ENCODE measurements at regions not wholly inside any gene's neighbourhood (a gene's known extent, or its start where the extent isn't known, plus 50 kb on each side); places are given as distances from the start of the nearest gene placed in this dataset.

- H3K4me1 ChIP-seq (ENCODE audit: control insufficient read depth in 1 of 2, insufficient read depth in 2 of 2, low read length in 2 of 2): peaks cover 32 to 40% of the 10 kb centered on the region in 2 donors
- H3K9ac ChIP-seq (ENCODE audit: low read depth in 1 of 2, low read length in 2 of 2): no peak overlapping the region
- peak overlapping the region in 1 of 2 donors; percentile 22 for H3K4me3 ChIP-seq (ENCODE audit: low read depth in 1 of 2, low read length in 2 of 2)
- no peaks in the 10 kb centered on the region for H3K36me3 ChIP-seq (ENCODE audit: control insufficient read depth in 1 of 2, insufficient read depth in 2 of 2, low read length in 2 of 2)
- H3K27ac ChIP-seq (ENCODE audit: low read depth, low read length): no peak overlapping the region
- no peaks in the 10 kb centered on the region for H3K27me3 ChIP-seq (ENCODE audit: control insufficient read depth in 1 of 2, insufficient read depth in 2 of 2, low read length in 2 of 2)
- no peaks in the 10 kb centered on the region for H3K9me3 ChIP-seq (ENCODE audit: control insufficient read depth in 1 of 2, low read length in 2 of 2)
Measured at GRCh38 chr20:53838311-53838868, 232.0 kb downstream of the BCAS1 start.

- Histone ChIP-seq H3K4me3 (ENCODE audit: low read depth in 1 of 2, low read length in 2 of 2) (no peak overlapping the region), H3K9me3 (ENCODE audit: control insufficient read depth in 1 of 2, low read length in 2 of 2) (no peaks in the 10 kb centered on the region), H3K9ac (ENCODE audit: low read depth in 1 of 2, low read length in 2 of 2) (no peak overlapping the region), H3K4me1 (ENCODE audit: control insufficient read depth in 1 of 2, insufficient read depth in 2 of 2, low read length in 2 of 2) (peaks cover 32% of the 10 kb centered on the region in 2 donors), H3K36me3 (ENCODE audit: control insufficient read depth in 1 of 2, insufficient read depth in 2 of 2, low read length in 2 of 2) (no peaks in the 10 kb centered on the region), H3K27ac (ENCODE audit: low read depth, low read length) (no peak overlapping the region), H3K27me3 (ENCODE audit: control insufficient read depth in 1 of 2, insufficient read depth in 2 of 2, low read length in 2 of 2) (no peaks in the 10 kb centered on the region)
Measured at GRCh38 chr20:53837126-53837826, 233.1 kb downstream of the BCAS1 start.

GRCh38 chr20:53834749-53835148 is 235.6 kb downstream of the BCAS1 start:
- no peaks in the 10 kb centered on the region for H3K36me3 ChIP-seq (ENCODE audit: control insufficient read depth in 1 of 2, insufficient read depth in 2 of 2, low read length in 2 of 2)
- H3K9ac ChIP-seq (ENCODE audit: low read depth in 1 of 2, low read length in 2 of 2): no peak overlapping the region
- peaks cover 29 to 34% of the 10 kb centered on the region in 2 donors for H3K4me1 ChIP-seq (ENCODE audit: control insufficient read depth in 1 of 2, insufficient read depth in 2 of 2, low read length in 2 of 2)
- no peak overlapping the region for H3K4me3 ChIP-seq (ENCODE audit: low read depth in 1 of 2, low read length in 2 of 2)
- no peak overlapping the region for H3K27ac ChIP-seq (ENCODE audit: low read depth, low read length)
- no peaks in the 10 kb centered on the region for H3K9me3 ChIP-seq (ENCODE audit: control insufficient read depth in 1 of 2, low read length in 2 of 2)
- no peaks in the 10 kb centered on the region for H3K27me3 ChIP-seq (ENCODE audit: control insufficient read depth in 1 of 2, insufficient read depth in 2 of 2, low read length in 2 of 2)

GRCh38 chr20:53834062-53834442 is 236.3 kb downstream of the BCAS1 start:
- peaks cover 29 to 30% of the 10 kb centered on the region in 2 donors for H3K4me1 ChIP-seq (ENCODE audit: control insufficient read depth in 1 of 2, insufficient read depth in 2 of 2, low read length in 2 of 2)
- no peak overlapping the region for H3K9ac ChIP-seq (ENCODE audit: low read depth in 1 of 2, low read length in 2 of 2)

GRCh38 chr20:53833333-53834061 is 236.9 kb downstream of the BCAS1 start:
- Histone ChIP-seq H3K9ac (ENCODE audit: low read depth in 1 of 2, low read length in 2 of 2) (no peak overlapping the region), H3K9me3 (ENCODE audit: control insufficient read depth in 1 of 2, low read length in 2 of 2) (no peaks in the 10 kb centered on the region), H3K27me3 (ENCODE audit: control insufficient read depth in 1 of 2, insufficient read depth in 2 of 2, low read length in 2 of 2) (no peaks in the 10 kb centered on the region), H3K27ac (ENCODE audit: low read depth, low read length) (no peak overlapping the region), H3K4me1 (ENCODE audit: control insufficient read depth in 1 of 2, insufficient read depth in 2 of 2, low read length in 2 of 2) (peaks cover 30 to 32% of the 10 kb centered on the region in 2 donors), H3K36me3 (ENCODE audit: control insufficient read depth in 1 of 2, insufficient read depth in 2 of 2, low read length in 2 of 2) (no peaks in the 10 kb centered on the region), H3K4me3 (ENCODE audit: low read depth in 1 of 2, low read length in 2 of 2) (no peak overlapping the region)

More at GRCh38 chr20:53834062-53834442, 236.3 kb downstream of the BCAS1 start:
- Histone ChIP-seq H3K36me3 (ENCODE audit: control insufficient read depth in 1 of 2, insufficient read depth in 2 of 2, low read length in 2 of 2) (no peaks in the 10 kb centered on the region), H3K4me3 (ENCODE audit: low read depth in 1 of 2, low read length in 2 of 2) (no peak overlapping the region), H3K9me3 (ENCODE audit: control insufficient read depth in 1 of 2, low read length in 2 of 2) (no peaks in the 10 kb centered on the region), H3K27ac (ENCODE audit: low read depth, low read length) (no peak overlapping the region), H3K27me3 (ENCODE audit: control insufficient read depth in 1 of 2, insufficient read depth in 2 of 2, low read length in 2 of 2) (no peaks in the 10 kb centered on the region)

- no peak overlapping the region for H3K9ac ChIP-seq (ENCODE audit: low read depth in 1 of 2, low read length in 2 of 2)
- H3K4me3 ChIP-seq (ENCODE audit: low read depth in 1 of 2, low read length in 2 of 2): no peak overlapping the region
- no peaks in the 10 kb centered on the region for H3K27me3 ChIP-seq (ENCODE audit: control insufficient read depth in 1 of 2, insufficient read depth in 2 of 2, low read length in 2 of 2)
- H3K9me3 ChIP-seq (ENCODE audit: control insufficient read depth in 1 of 2, low read length in 2 of 2): no peaks in the 10 kb centered on the region
- H3K27ac ChIP-seq (ENCODE audit: low read depth, low read length): no peak overlapping the region
- peaks cover 29 to 34% of the 10 kb centered on the region in 2 donors for H3K4me1 ChIP-seq (ENCODE audit: control insufficient read depth in 1 of 2, insufficient read depth in 2 of 2, low read length in 2 of 2)
- no peaks in the 10 kb centered on the region for H3K36me3 ChIP-seq (ENCODE audit: control insufficient read depth in 1 of 2, insufficient read depth in 2 of 2, low read length in 2 of 2)
Measured at GRCh38 chr20:53832499-53832898, 237.9 kb downstream of the BCAS1 start.

GRCh38 chr20:53831812-53832211 is 238.2 kb upstream of the ZNF217 start:
- no peak overlapping the region for H3K9ac ChIP-seq (ENCODE audit: low read depth in 1 of 2, low read length in 2 of 2)
- no peaks in the 10 kb centered on the region for H3K27me3 ChIP-seq (ENCODE audit: control insufficient read depth in 1 of 2, insufficient read depth in 2 of 2, low read length in 2 of 2)
- H3K9me3 ChIP-seq (ENCODE audit: control insufficient read depth in 1 of 2, low read length in 2 of 2): no peaks in the 10 kb centered on the region
- H3K27ac ChIP-seq (ENCODE audit: low read depth, low read length): no peak overlapping the region
- no peak overlapping the region for H3K4me3 ChIP-seq (ENCODE audit: low read depth in 1 of 2, low read length in 2 of 2)
- H3K4me1 ChIP-seq (ENCODE audit: control insufficient read depth in 1 of 2, insufficient read depth in 2 of 2, low read length in 2 of 2): peaks cover 30 to 33% of the 10 kb centered on the region in 2 donors
- no peaks in the 10 kb centered on the region for H3K36me3 ChIP-seq (ENCODE audit: control insufficient read depth in 1 of 2, insufficient read depth in 2 of 2, low read length in 2 of 2)

GRCh38 chr20:53831228-53831627 is 237.6 kb upstream of the ZNF217 start:
- Histone ChIP-seq H3K27ac (ENCODE audit: low read depth, low read length) (no peak overlapping the region), H3K36me3 (ENCODE audit: control insufficient read depth in 1 of 2, insufficient read depth in 2 of 2, low read length in 2 of 2) (no peaks in the 10 kb centered on the region), H3K4me1 (ENCODE audit: control insufficient read depth in 1 of 2, insufficient read depth in 2 of 2, low read length in 2 of 2) (peaks cover 30 to 33% of the 10 kb centered on the region in 2 donors), H3K9ac (ENCODE audit: low read depth in 1 of 2, low read length in 2 of 2) (no peak overlapping the region), H3K9me3 (ENCODE audit: control insufficient read depth in 1 of 2, low read length in 2 of 2) (no peaks in the 10 kb centered on the region), H3K4me3 (ENCODE audit: low read depth in 1 of 2, low read length in 2 of 2) (no peak overlapping the region), H3K27me3 (ENCODE audit: control insufficient read depth in 1 of 2, insufficient read depth in 2 of 2, low read length in 2 of 2) (no peaks in the 10 kb centered on the region)

- Histone ChIP-seq H3K36me3 (ENCODE audit: control insufficient read depth in 1 of 2, insufficient read depth in 2 of 2, low read length in 2 of 2) (no peaks in the 10 kb centered on the region), H3K27ac (ENCODE audit: low read depth, low read length) (peak overlapping the region; percentile 64), H3K4me1 (ENCODE audit: control insufficient read depth in 1 of 2, insufficient read depth in 2 of 2, low read length in 2 of 2) (peaks cover 24 to 28% of the 10 kb centered on the region in 2 donors), H3K9me3 (ENCODE audit: control insufficient read depth in 1 of 2, low read length in 2 of 2) (no peaks in the 10 kb centered on the region), H3K27me3 (ENCODE audit: control insufficient read depth in 1 of 2, insufficient read depth in 2 of 2, low read length in 2 of 2) (no peaks in the 10 kb centered on the region), H3K9ac (ENCODE audit: low read depth in 1 of 2, low read length in 2 of 2) (peak overlapping the region; percentile 33 to 57), H3K4me3 (ENCODE audit: low read depth in 1 of 2, low read length in 2 of 2) (peak overlapping the region; percentile 54 to 55)
Measured at GRCh38 chr20:53829724-53830521, 236.3 kb upstream of the ZNF217 start.

Measured in duodenal mucosa (tissue), 2 donors.